Left cardiac atrium (tissue), 4 donors: ENCODE measurements at regions not wholly inside any gene's neighbourhood (a gene's known extent, or its start where the extent isn't known, plus 50 kb on each side); places are given as distances from the start of the nearest gene placed in this dataset.

Source experiments
- ATAC-seq, 2 donors: fragments of 200-7000 bp; cut with Tn5 transposase; one replicate each; pipeline ENCODE4 v1.9.1; 2020; ENCODE audit warnings: mild to moderate bottlenecking in 2 of 2, moderate library complexity in 2 of 2
- DNase-seq: peaks from one replicate; pipeline ENCODE4 v3.0.0-alpha.2; 2020
- intact Hi-C, 2 donors: fragments of 100-400 bp; cut with DNase I; formaldehyde crosslinking; loops; one replicate each; pipeline versions ENCODE4 v1.14.1 to v1.15.1; 2022 to 2023
- donor health status: DM: no; HTN: yes; CAD: no.
- donor health status: DM: no; HTN: yes; CAD: no; lungs with severe emphysema.
- donor health status: DM: yes; HTN: yes; CAD: no.
- donor health status: Dilated cardiomyopathy.

GRCh38 chr9:14031810-14032209 lies 282.1 kb downstream of the NFIB start:
- peak; percentile 13 to 34 for ATAC-seq
- intact Hi-C loops, result loop anchor here in 1 of 2 donors (5.0 kb wide), 1 partner anchor 65 kb away; no protein-coding TSS in a partner anchor

GRCh38 chr9:14031060-14031414 lies 282.9 kb downstream of the NFIB start:
- intact Hi-C loops, result loop anchor here in 1 of 2 donors (5.0 kb wide), 1 partner anchor 66 kb away; no protein-coding TSS in a partner anchor
- peak; percentile 28 for DNase-seq
- peak; percentile 64 to 82 for ATAC-seq

More at GRCh38 chr9:14031810-14032209, 282.1 kb downstream of the NFIB start:
- no peak for DNase-seq

GRCh38 chr9:14030375-14031059 lies 283.4 kb downstream of the NFIB start:
- intact Hi-C loops, result loop anchor here in 1 of 2 donors (5.0 kb wide), 1 partner anchor 67 kb away; no protein-coding TSS in a partner anchor
- DNase-seq, result no peak
- ATAC-seq, result peak in 1 of 2 donors; percentile 48

GRCh38 chr9:14029806-14030374 lies 284.1 kb downstream of the NFIB start:
- no peak for ATAC-seq
- no peak for DNase-seq
- intact Hi-C loops, result loop anchor here in 1 of 2 donors (5.0 kb wide), 1 partner anchor 67 kb away; no protein-coding TSS in a partner anchor

GRCh38 chr9:14027116-14027800 lies 286.7 kb downstream of the NFIB start:
- ATAC-seq, result peak; percentile 71 to 84
- peak; percentile 76 for DNase-seq
- intact Hi-C loops, result no loop called here

GRCh38 chr9:14025741-14026140 lies 288.2 kb downstream of the NFIB start:
- intact Hi-C loops, result no loop called here
- DNase-seq (no peak), ATAC-seq (no peak)

GRCh38 chr9:14023285-14023684 lies 290.7 kb downstream of the NFIB start:
- intact Hi-C loops, result loop anchor here in 1 of 2 donors (5.0 kb wide), 1 partner anchor 51 kb away; no protein-coding TSS in a partner anchor
- no peak for ATAC-seq
- no peak for DNase-seq

- intact Hi-C loops, result loop anchor here in 1 of 2 donors (5.0 kb wide), 1 partner anchor 50 kb away; no protein-coding TSS in a partner anchor
- DNase-seq (no peak), ATAC-seq (no peak)
Observed at GRCh38 chr9:14021871-14022525, 291.9 kb downstream of the NFIB start.

- DNase-seq (no peak), ATAC-seq (peak in 1 of 2 donors; percentile 76)
- intact Hi-C loops, result no loop called here
Observed at GRCh38 chr9:14018081-14018480, 295.9 kb downstream of the NFIB start.

- ATAC-seq, result no peak
Observed at GRCh38 chr9:14014744-14015143, 299.2 kb downstream of the NFIB start.

GRCh38 chr9:14014218-14014617 lies 299.7 kb downstream of the NFIB start:
- ATAC-seq, result peak; percentile 85 to 93
- no peak for DNase-seq
- intact Hi-C loops, result no loop called here

More at GRCh38 chr9:14014744-14015143, 299.2 kb downstream of the NFIB start:
- intact Hi-C loops, result no loop called here
- DNase-seq, result no peak

GRCh38 chr9:14011799-14012560 lies 302.0 kb downstream of the NFIB start:
- intact Hi-C loops, result no loop called here
- no peak for DNase-seq
- peak; percentile 35 to 59 for ATAC-seq

- DNase-seq, result no peak
- intact Hi-C loops, result no loop called here
- no peak for ATAC-seq
Observed at GRCh38 chr9:14007190-14007769, 306.7 kb downstream of the NFIB start.

GRCh38 chr9:14006386-14007187 lies 307.4 kb downstream of the NFIB start:
- no peak for ATAC-seq
- DNase-seq, result no peak
- intact Hi-C loops, result no loop called here

GRCh38 chr9:14004110-14004509 lies 309.8 kb downstream of the NFIB start:
- intact Hi-C loops, result no loop called here
- ATAC-seq (no peak), DNase-seq (no peak)

- intact Hi-C loops, result no loop called here
- DNase-seq (no peak), ATAC-seq (no peak)
Observed at GRCh38 chr9:13994240-13994639, 319.7 kb downstream of the NFIB start.

GRCh38 chr9:13993632-13994185 lies 320.2 kb downstream of the NFIB start:
- ATAC-seq, result no peak
- intact Hi-C loops, result no loop called here
- no peak for DNase-seq
